HG03521 (cell line): ENCODE measurements at regions not wholly inside any gene's neighbourhood (a gene's known extent, or its start where the extent isn't known, plus 50 kb on each side); places are given as distances from the start of the nearest gene placed in this dataset.

Experiments
- ATAC-seq: cut with Tn5 transposase; IDR thresholded peaks from one replicate; pipeline ENCODE4 v1.9.1; 2021; ENCODE audit warnings: mild to moderate bottlenecking, moderate library complexity; ENCODE audit not compliant: unreplicated experiment

DNA sequence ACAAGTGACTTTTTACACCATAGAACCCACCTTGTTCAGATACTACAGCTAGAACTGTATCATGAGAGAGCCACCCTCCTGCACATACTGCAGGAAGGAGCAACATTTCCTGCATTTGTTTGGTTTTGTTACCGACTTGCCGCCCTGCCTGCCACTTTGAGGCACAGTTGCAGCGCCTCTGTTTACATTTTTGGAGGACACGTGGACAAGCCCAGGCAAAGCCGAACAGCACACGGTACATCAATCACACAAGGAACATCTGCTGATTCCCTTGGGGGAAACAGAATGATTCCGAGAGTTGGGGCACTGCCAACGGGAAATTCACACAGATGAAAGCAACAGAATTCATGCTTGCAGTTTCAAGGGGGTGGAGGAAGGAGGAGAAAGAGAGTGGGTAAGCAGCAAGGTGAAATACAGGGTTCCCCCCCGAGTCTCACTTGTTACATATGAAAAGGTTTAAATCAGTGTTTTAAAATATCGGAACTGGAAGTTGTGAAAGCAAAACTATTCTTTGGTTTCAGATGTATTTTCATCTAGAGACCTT lies 110.7 kb downstream of the BTG1 start:
- ATAC-seq = peak; percentile 68

GRCh38 chr12:92034083-92034482 lies 111.6 kb downstream of the BTG1 start:
- ATAC-seq = no peak

DNA sequence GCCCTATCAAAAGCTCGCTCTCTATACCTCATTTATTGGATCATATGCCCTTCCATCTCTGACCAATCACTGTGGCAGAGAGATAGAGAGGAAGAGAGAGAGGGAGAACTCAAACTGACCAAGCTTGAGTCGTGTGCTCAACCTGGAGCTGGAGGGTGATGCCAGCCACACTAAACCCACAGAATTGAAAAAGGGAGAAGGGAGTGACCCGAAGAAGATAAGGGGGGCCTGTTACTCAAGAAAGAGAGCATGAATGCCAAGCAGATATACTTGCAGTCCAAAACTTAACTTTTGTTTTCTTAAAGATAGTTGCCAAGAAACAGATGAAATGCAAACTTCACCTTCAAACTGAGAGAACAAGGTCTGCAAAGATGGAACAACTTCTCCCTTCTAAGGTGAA lies 112.7 kb downstream of the BTG1 start:
- no peak for ATAC-seq

- no peak for ATAC-seq
These were observed 113.5 kb downstream of the BTG1 start for GRCh38 chr12:92032101-92032500.

DNA sequence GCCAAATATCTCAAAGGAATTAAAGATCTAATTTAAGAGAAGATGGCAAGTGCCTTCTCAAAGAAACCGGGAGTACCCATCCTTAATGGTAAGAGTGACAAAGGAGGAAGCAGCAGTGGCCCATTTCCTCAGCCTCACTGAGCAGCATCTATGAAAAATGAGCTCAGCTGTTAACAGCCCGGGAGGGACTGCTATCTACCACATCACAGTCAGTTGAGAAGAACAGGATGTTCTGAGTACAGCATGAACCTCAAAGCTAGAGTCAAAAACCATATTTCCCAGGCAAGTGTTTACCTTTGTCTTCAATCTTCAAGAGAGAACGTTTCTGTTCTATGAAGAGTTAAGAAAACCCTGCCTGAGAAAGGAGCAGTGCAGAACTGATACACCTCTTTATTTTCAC lies 115.0 kb downstream of the BTG1 start:
- peak; percentile 57 for ATAC-seq

- no peak for ATAC-seq
These were observed 115.6 kb downstream of the BTG1 start for GRCh38 chr12:92029902-92030586.

GRCh38 chr12:92029136-92029535 lies 116.5 kb downstream of the BTG1 start:
- no peak for ATAC-seq

DNA sequence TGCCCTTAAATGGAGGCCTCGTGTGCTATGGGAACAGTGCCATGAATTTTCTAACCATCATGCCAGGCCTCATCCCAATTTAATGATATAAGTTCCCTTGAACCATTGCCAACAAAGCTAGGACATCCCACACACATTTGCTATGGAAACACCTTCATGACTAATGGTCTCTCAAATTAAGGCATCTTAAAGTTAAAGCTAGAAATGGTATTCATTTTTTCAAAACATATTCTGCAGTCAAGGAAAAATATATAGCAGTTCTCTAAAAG lies 117.3 kb downstream of the BTG1 start:
- no peak for ATAC-seq

- ATAC-seq = no peak
These were observed 117.8 kb downstream of the BTG1 start for GRCh38 chr12:92027701-92028440.

GRCh38 chr12:92027243-92027642 lies 118.4 kb downstream of the BTG1 start:
- no peak for ATAC-seq

- no peak for ATAC-seq
These were observed 120.0 kb downstream of the BTG1 start for GRCh38 chr12:92025462-92026207.

- no peak for ATAC-seq
These were observed 123.6 kb downstream of the BTG1 start for GRCh38 chr12:92022093-92022492.

GRCh38 chr12:92021666-92022035 lies 124.0 kb downstream of the BTG1 start:
- no peak for ATAC-seq

- ATAC-seq = no peak
These were observed 124.5 kb downstream of the BTG1 start for GRCh38 chr12:92020983-92021665.

DNA sequence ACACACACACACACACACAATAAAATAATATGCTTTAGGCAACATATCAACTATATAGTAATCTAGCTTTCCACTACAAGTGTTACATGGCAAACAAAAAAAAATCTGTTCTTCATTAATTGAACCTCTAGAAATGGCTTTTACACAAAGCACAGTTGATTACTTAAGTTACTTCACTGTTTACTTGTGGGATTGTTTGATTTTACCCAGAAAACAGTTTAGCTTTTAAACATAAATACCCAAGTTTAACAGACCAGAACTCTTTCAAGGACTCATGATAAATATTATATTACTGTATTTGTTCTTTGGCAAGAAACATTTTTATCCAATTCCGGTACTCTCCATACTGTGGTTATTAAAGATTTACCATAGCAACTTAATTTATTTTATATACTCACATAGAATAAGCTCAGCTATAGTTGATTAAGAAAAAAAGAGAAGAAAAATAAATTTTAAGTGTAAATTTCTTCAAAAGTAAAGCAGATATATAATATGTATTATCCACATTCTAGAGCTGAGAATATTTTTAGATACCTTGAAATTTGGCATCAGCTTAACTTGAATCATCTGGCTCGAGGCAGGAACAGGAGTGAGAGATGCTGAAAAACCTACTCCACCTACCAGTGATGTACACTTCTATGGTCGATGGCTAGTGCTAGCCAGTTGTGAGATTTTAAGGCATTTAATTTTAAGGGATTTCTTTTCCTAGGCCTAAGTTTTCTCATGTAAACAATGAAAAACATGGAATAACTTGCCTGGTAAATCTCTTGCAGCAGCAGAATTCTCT lies 126.0 kb downstream of the BTG1 start:
- no peak for ATAC-seq

DNA sequence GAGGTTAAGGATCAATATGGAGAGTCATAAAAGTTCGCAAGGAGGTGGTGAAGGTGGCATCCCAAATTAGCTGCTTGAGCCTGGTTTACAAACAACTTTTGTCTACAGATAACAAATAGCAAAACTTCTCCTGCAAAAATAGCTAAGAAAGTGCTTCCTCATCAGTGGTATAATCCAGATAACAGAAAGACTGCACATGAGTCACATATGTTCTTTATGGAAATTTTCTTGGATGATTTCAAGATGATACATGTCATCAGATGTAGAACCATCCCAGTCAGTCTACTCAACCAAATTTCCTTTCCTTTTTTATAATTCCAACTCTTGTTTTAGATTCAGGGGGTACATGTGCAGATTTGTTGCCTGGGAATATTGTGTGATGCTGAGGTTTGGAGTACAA lies 133.0 kb downstream of the BTG1 start:
- no peak for ATAC-seq

- no peak for ATAC-seq
These were observed 134.6 kb downstream of the BTG1 start for GRCh38 chr12:92010853-92011701.

- no peak for ATAC-seq
These were observed 135.3 kb downstream of the BTG1 start for GRCh38 chr12:92010368-92010767.

GRCh38 chr12:92008345-92008744 lies 137.3 kb downstream of the BTG1 start:
- no peak for ATAC-seq

DNA sequence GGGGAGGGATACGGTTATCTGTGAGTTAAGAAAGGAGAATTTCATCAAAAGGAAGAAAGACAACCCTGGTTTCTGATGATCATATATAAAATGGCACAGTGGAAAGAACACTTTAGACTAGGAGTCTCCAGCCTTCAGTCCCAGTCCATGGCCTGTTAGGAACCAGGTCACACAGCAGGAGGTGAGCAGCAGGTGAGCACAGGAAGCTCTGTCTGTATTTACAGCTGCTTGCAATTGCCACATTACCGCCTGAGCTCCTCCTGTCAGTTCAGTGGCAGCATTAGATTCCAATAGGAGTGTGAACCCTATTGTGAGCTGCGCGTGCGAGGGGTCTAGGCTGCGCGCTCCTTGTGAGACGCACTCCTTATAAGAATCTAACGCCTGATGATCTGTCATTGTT lies 137.9 kb downstream of the BTG1 start:
- ATAC-seq = no peak
